Astrocyte (in vitro differentiated cells and primary cell): ENCODE measurements at regions not wholly inside any gene's neighbourhood (a gene's known extent, or its start where the extent isn't known, plus 50 kb on each side); places are given as distances from the start of the nearest gene placed in this dataset.

Experiments used
- CTCF ChIP-seq: IDR thresholded peaks from 2 replicates; pipeline ENCODE4 v1.5.1; 2011; ENCODE audit warnings: low read depth, mild to moderate bottlenecking, inconsistent platforms, low read length, moderate library complexity; ENCODE audit not compliant: insufficient read depth
- EZH2 ChIP-seq: IDR thresholded peaks from 2 replicates; pipeline ENCODE4 v1.6.1; 2012; ENCODE audit warnings: mild to moderate bottlenecking, low read length, inconsistent platforms; ENCODE audit not compliant: insufficient read depth

GRCh38 chr5:96337048-96337781, 95.8 kb downstream of the PCSK1 start:
- TF ChIP-seq CTCF = no peak
- no peak for TF ChIP-seq EZH2
